PFSK-1 (cell line): ENCODE measurements at regions not wholly inside any gene's neighbourhood (a gene's known extent, or its start where the extent isn't known, plus 50 kb on each side); places are given as distances from the start of the nearest gene placed in this dataset.

Source experiments
- FOXP2 ChIP-seq: optimal IDR thresholded peaks from 2 replicates; pipeline ENCODE3; 2011; ENCODE audit warnings: borderline replicate concordance, control low read depth, inconsistent platforms; ENCODE audit not compliant: insufficient read depth; ENCODE audit errors: extremely low read length, extremely low read depth
- POLR2AphosphoS5 ChIP-seq: IDR thresholded peaks from 2 replicates; pipeline ENCODE4 v1.6.1; 2012; ENCODE audit warnings: low read depth, mild to moderate bottlenecking, control low read depth, low read length, moderate library complexity
- REST ChIP-seq, 2 experiments: IDR thresholded peaks; 2 replicates each; pipeline versions ENCODE4 v1.6.1 to v1.8.0; 2011 to 2012; ENCODE audit warnings: low read depth in 2 of 2, low read length in 2 of 2, control low read depth in 1 of 2, inconsistent platforms in 1 of 2, mild to moderate bottlenecking in 1 of 2, moderate library complexity in 1 of 2; ENCODE audit not compliant: insufficient read depth in 1 of 2
- SIN3A ChIP-seq: IDR thresholded peaks from 2 replicates; pipeline ENCODE4 v1.6.1; 2012; ENCODE audit warnings: mild to moderate bottlenecking, low read length, moderate library complexity, borderline replicate concordance; ENCODE audit not compliant: insufficient read depth
- TAF1 ChIP-seq: IDR thresholded peaks from 2 replicates; pipeline ENCODE4 v1.6.1; 2012; ENCODE audit warnings: low read length, control low read depth, borderline replicate concordance; ENCODE audit not compliant: insufficient read depth

GRCh38 chr3:111286746-111287145 is 215.1 kb downstream of the NECTIN3 start:
- no peak for TF ChIP-seq POLR2AphosphoS5
- no peak for TF ChIP-seq REST (IDR thresholded peaks at IDR 0.05; ENCODE audit: insufficient read depth in 1 of 2, low read depth in 2 of 2, low read length in 2 of 2)
- TF ChIP-seq FOXP2 = no peak
- no peak for TF ChIP-seq TAF1

GRCh38 chr3:111292117-111292516 is 220.5 kb downstream of the NECTIN3 start:
- TF ChIP-seq TAF1 (no peak), REST (IDR thresholded peaks at IDR 0.05; ENCODE audit: insufficient read depth in 1 of 2, low read depth in 2 of 2, low read length in 2 of 2) (no peak), FOXP2 (no peak), POLR2AphosphoS5 (no peak), SIN3A (no peak)

GRCh38 chr3:111299192-111299615 is 227.6 kb downstream of the NECTIN3 start:
- no peak for TF ChIP-seq FOXP2
- no peak for TF ChIP-seq SIN3A
- TF ChIP-seq REST (IDR thresholded peaks at IDR 0.05; ENCODE audit: insufficient read depth in 1 of 2, low read depth in 2 of 2, low read length in 2 of 2) = no peak
- no peak for TF ChIP-seq POLR2AphosphoS5
- TF ChIP-seq TAF1 = no peak

GRCh38 chr3:111301238-111301798 is 229.7 kb downstream of the NECTIN3 start:
- no peak for TF ChIP-seq POLR2AphosphoS5
- no peak for TF ChIP-seq REST (IDR thresholded peaks at IDR 0.05; ENCODE audit: insufficient read depth in 1 of 2, low read depth in 2 of 2, low read length in 2 of 2)
- TF ChIP-seq FOXP2 = no peak
- no peak for TF ChIP-seq TAF1
- no peak for TF ChIP-seq SIN3A

- TF ChIP-seq REST (IDR thresholded peaks at IDR 0.05; ENCODE audit: insufficient read depth in 1 of 2, low read depth in 2 of 2, low read length in 2 of 2) = no peak
- no peak for TF ChIP-seq SIN3A
- no peak for TF ChIP-seq TAF1
These were observed 230.4 kb downstream of the NECTIN3 start for GRCh38 chr3:111302063-111302462.
